NCI-H1930 (cell line): ENCODE measurements at regions not wholly inside any gene's neighbourhood (a gene's known extent, or its start where the extent isn't known, plus 50 kb on each side); places are given as distances from the start of the nearest gene placed in this dataset.

ENCODE experiments used
- DNase-seq, 2 experiments: peaks; one replicate each; lab custom pipeline; 2025; lab: John Stamatoyannopoulos, UW

DNA sequence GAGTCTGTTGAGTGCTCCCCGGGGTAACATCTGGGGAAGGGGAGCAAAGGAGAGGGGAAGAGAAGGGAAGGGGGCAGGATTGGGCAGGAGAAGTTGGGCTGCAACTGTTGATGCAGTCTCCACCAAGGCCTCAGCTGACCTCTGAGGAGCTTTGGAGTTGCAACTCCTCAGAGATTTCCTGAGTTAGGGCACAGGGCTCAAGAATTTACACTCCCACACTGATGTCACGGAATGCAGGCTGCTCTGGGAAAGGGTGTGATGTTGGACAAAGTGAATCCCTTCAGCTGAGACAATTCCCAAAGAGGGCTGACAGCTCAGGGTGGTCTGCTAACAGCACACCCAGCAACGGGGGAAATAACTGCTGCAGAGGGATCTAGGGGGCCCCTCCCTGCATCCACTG lies 295.6 kb downstream of the PCNX1 start:
- DNase-seq, result no peak

GRCh38 chr14:71203306-71203705 lies 296.0 kb downstream of the PCNX1 start:
- no peak for DNase-seq

DNA sequence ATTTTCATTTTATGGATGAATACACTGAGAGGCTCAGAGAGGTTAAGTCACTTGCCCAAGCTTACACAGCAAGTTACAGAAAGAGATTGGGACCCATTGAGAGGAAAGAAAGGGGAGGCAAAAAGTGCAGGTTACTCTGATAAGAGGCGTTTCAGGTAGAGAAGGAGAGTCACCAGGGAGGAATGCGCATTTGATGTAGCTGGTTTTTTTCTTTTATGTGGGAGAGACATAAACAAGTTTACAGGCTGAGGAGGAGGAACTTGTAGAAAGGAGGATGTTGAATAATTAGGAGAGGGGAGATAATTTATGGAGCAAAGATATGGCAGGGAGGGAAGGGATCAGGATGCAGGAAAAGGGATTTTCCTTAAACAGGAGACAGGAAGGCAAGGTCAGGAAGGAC lies 297.0 kb downstream of the PCNX1 start:
- no peak for DNase-seq

- no peak for DNase-seq
These were observed 297.5 kb downstream of the PCNX1 start for GRCh38 chr14:71204768-71205167.

GRCh38 chr14:71206123-71206522 lies 298.9 kb downstream of the PCNX1 start:
- DNase-seq, result no peak

- DNase-seq, result no peak
These were observed 299.6 kb downstream of the PCNX1 start for GRCh38 chr14:71206766-71207371.

DNA sequence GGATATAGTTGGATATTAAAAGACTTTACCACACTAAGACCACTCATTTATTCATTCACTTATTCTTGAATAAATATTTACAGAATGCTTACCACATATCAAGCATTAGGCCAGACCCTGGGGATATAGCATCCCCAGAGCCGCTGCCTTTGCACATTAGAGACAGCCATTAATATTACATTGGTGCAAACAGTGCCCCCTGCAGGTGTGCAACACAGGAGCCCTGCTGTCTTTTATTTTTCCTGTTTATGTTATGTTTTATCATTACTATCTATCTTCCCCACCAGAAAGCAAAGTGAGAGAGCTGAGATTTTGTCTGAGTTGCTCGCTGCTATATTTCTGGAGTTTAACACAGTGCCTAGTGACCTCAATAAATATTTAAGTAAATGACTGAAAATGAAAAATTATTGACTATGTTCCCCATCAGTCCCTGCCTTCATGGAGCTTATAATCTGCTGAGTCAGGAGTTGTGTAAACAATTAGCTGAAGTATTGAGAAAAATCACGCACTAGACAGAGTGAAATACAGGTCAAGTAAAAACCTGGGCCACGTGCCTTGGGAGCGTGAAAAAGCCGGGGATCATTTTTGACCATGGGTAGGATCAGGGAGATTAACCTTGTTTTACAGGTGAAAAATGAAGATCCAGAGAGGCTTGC lies 301.6 kb downstream of the PCNX1 start:
- no peak for DNase-seq

GRCh38 chr14:71209888-71210287 lies 302.6 kb downstream of the PCNX1 start:
- no peak for DNase-seq

GRCh38 chr14:71212093-71212492 lies 304.8 kb downstream of the PCNX1 start:
- no peak for DNase-seq

- no peak for DNase-seq
These were observed 305.4 kb downstream of the PCNX1 start for GRCh38 chr14:71212683-71213107.

DNA sequence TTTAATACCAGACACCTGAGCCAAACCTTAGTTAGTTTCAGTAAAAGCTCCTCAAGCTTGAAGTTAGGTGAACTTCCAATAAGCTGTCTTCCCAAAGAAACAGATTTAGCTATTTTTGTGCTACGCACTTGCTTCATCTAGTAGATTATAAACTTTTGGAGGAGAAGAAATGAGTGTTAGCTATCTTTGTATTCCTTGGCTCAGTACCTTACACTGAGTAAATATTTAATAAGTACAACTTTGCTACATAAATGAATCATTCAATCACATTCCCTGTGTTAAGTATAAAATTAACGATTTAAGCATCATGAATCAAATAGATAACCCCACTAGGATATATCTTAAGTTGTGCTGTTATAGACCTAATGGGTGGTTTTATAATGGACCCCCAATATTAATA lies 307.0 kb downstream of the PCNX1 start:
- no peak for DNase-seq

DNA sequence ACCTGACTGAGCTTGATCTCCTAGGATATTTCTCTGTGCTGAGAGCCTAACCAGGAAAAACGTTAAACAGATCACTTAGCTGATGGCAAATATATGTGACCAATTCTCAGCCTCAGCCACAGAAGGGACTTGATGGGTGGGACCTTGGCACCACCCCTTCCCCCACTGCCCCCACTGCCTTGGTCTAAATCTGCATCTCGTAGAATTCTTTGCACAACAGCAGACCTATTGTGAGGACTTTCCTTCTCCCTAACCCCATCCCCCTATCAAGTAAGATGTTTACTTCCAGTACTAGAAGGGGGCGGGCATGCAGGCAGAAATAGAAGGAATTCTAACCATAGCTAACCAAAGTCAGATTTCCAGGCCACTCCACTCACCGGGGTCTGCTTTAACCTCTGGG lies 313.2 kb downstream of the PCNX1 start:
- DNase-seq, result no peak

GRCh38 chr14:71221119-71221518 lies 313.9 kb downstream of the PCNX1 start:
- no peak for DNase-seq

DNA sequence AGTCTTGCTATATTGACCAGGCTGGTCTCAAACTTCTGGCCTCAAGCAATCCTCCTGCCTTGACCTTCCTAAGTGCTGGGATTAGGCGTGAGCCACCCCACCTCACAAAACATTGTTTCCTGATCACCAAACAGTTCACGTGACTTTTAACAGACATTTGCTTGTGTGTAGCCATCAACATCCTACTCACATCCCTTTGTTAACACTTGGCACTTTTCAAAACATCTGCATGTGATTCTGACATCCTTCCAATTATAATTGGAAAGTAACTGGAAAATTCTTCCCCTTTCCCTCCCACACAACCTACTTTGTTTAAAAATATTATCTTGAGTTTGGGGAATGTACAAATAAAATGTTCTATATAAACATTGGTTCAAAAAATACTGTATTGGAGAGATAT lies 317.9 kb downstream of the PCNX1 start:
- DNase-seq, result no peak

- no peak for DNase-seq
These were observed 321.5 kb downstream of the PCNX1 start for GRCh38 chr14:71228711-71229110.

DNA sequence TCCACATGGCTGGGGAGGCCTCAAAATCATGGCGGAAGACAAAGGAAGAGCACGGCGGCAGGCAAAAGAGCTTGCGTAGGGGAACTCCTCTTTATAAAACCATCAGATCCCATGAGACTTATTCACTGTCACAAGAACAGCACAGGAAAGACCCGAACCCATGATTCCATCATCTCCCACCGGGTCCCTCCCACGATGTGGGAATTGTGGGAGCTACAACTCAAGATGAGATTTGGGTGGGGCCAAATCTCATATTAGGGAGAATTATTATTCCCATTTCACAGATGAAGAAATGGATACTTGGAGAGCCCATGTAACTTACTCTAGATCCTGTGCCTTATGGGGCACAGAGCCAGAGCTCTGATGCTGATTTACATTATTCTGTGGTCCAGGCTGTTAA lies 322.6 kb downstream of the PCNX1 start:
- DNase-seq, result no peak

- no peak for DNase-seq
These were observed 323.6 kb downstream of the PCNX1 start for GRCh38 chr14:71230897-71231296.

DNA sequence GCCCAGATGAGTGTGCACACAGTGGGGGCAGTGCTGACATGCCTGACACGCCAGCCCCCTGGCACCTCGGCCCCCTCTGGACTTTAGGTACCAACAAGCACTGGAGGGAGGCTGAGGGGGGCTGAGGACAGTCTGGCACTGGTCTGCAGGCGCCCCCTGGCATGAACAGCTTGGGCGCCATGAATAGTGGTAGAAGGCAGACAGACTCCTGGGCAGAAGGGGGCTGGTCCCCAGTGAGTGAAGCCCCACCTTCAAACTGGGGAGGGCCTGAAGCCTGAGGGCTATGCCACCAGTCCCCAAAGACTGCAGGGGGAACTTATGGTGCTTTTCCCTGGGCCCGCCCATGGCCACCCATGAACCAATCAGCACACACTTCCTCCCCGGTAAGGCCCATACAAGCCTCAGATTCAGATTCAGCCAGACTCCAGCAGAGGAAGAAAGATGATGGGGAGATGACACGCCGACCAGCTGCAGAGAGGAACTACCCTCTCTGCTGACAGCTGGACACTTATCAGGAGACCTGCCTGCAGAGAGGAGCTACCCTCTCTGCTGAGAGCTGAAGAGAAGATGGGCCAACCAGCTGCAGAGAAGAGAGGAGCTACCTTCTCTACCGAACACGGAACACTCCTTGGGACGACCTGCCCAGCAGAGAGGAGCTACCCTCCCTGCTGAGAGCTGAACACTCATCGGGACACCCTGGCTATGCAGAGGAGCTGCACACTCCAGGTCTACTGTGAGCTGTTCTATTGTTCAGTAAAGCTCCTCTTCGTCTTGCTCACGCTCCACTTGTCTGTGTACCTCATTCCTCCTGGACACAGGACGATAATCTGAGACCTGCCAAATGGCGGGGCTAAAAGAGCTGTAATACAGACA lies 324.5 kb downstream of the PCNX1 start:
- DNase-seq, result no peak

DNA sequence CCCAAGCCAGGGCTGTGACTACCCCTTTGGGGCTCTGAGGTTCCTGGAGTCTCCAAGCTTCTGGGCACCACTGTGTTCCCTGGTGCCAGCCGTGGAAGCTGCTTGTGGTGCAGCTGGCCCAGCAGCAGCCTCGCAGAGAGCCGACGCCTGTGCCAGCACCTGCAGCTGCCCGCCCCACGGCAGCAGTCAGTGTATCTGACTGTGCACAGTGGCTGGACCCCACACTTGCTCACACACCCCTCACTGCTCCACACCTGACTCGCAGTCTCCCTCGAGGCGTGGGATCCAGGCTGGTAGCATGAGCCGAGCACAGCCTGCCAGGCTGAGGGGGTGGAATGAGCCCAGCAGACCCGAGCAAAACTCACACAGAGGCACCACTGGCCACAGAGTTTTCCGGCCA lies 325.2 kb downstream of the PCNX1 start:
- no peak for DNase-seq

DNA sequence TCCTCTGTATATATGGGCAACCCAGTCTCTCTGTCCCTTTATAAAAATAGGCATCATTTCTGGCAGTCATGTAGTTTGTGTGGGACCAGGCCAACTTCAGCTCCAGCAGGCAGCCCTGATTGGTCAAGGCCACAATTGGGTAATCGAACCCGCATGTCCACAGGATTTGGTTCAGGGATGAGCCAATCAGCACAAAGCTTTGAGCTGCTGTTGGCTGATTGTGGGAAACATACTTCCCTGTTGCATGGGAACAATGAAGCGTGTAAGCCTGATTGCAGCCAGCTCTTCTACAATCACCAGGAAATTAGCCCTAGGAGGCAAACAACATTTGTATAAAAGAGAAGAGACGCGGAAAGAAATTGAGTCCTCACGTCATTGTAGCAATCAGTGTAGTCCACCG lies 328.6 kb downstream of the PCNX1 start:
- DNase-seq, result no peak

- DNase-seq, result no peak
These were observed 329.2 kb downstream of the PCNX1 start for GRCh38 chr14:71236487-71236886.

DNA sequence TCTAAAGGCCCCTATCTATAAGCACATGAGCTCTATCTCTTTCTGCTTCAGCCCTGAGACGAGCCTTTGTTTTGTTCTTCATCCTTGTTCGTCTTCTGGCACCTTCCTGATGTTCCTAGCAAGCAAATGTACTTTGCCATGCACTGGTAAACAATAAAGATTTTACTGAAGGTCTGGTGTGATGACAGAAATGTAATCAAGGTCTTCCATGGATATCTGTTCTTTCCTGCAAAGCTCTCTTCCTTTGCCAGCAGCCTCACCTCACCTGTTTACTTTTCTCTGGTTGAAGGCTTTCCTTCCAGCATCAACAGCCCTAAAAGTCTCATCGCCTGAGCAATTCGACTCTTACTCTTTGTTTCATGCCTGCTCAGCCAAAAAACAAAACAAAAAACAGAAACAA lies 330.3 kb downstream of the PCNX1 start:
- DNase-seq, result no peak

DNA sequence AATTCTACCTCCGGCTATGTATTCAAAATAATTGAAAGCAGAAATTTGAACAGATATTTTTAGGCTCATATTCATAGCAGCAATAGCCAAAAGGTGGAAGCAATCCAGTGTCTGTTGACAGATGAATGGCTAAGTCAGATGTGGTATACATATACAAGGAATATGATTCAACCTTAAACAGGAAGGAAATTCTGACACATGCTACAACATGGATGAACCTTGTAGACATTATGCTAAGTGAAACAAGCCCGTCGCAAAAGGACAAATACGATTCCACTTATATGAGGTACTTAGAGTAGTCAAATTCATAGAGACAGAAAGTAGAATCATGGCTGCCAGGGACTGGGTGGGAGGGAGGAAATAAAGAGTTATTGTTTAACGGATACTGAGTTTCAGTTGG lies 331.6 kb downstream of the PCNX1 start:
- DNase-seq, result no peak
